COLO668 (cell line): ENCODE measurements at regions not wholly inside any gene's neighbourhood (a gene's known extent, or its start where the extent isn't known, plus 50 kb on each side); places are given as distances from the start of the nearest gene placed in this dataset.
"Not testable (repeated sequence)": the region's sequence is repeated elsewhere in the genome, so short reads cannot be mapped to it uniquely, and the experiment has no call there.

Experiments
- DNase-seq: peaks from one replicate; lab custom pipeline; 2025; ENCODE audit not compliant: unreplicated experiment; lab: John Stamatoyannopoulos, UW

GRCh38 chr3:65005486-65005885, 317.7 kb upstream of the ADAMTS9 start:
- DNase-seq: no peak

GRCh38 chr3:65004795-65005295, 317.0 kb upstream of the ADAMTS9 start:
- no peak for DNase-seq

GRCh38 chr3:65004306-65004705, 316.5 kb upstream of the ADAMTS9 start:
- DNase-seq: no peak

GRCh38 chr3:65001119-65001518, 313.3 kb upstream of the ADAMTS9 start:
- DNase-seq: not testable (repeated sequence)

- DNase-seq: no peak
These were observed 310.5 kb upstream of the ADAMTS9 start for GRCh38 chr3:64998317-64998716.

- DNase-seq: peak; percentile 21
These were observed 308.2 kb upstream of the ADAMTS9 start for GRCh38 chr3:64995857-64996551.

- DNase-seq: no peak
These were observed 306.0 kb upstream of the ADAMTS9 start for GRCh38 chr3:64993781-64994180.

GRCh38 chr3:64992530-64993285, 304.9 kb upstream of the ADAMTS9 start:
- DNase-seq: no peak

- no peak for DNase-seq
These were observed 300.4 kb upstream of the ADAMTS9 start for GRCh38 chr3:64988188-64988587.

GRCh38 chr3:64987726-64988125, 299.9 kb upstream of the ADAMTS9 start:
- DNase-seq: no peak

GRCh38 chr3:64985072-64985471, 297.3 kb upstream of the ADAMTS9 start:
- DNase-seq: no peak

GRCh38 chr3:64983583-64984359, 296.0 kb upstream of the ADAMTS9 start:
- DNase-seq: no peak

- DNase-seq: no peak
These were observed 289.7 kb upstream of the ADAMTS9 start for GRCh38 chr3:64977308-64978100.

GRCh38 chr3:64976456-64976855, 288.7 kb upstream of the ADAMTS9 start:
- DNase-seq: no peak

- DNase-seq: no peak
These were observed 287.3 kb upstream of the ADAMTS9 start for GRCh38 chr3:64975147-64975546.

- no peak for DNase-seq
These were observed 286.6 kb upstream of the ADAMTS9 start for GRCh38 chr3:64974401-64974800.

- DNase-seq: no peak
These were observed 285.0 kb upstream of the ADAMTS9 start for GRCh38 chr3:64972793-64973192.

- DNase-seq: no peak
These were observed 283.8 kb upstream of the ADAMTS9 start for GRCh38 chr3:64971602-64972001.

GRCh38 chr3:64970634-64971033, 282.8 kb upstream of the ADAMTS9 start:
- DNase-seq: no peak

- no peak for DNase-seq
These were observed 273.5 kb upstream of the ADAMTS9 start for GRCh38 chr3:64961301-64961700.
